Adrenal gland (tissue), 9 donors: ENCODE measurements at regions not wholly inside any gene's neighbourhood (a gene's known extent, or its start where the extent isn't known, plus 50 kb on each side); places are given as distances from the start of the nearest gene placed in this dataset.

Experiments used
- DNase-seq, 7 donors: peaks; one replicate each; pipeline ENCODE4 v3.0.0-alpha.2; 2019 to 2020
- H3K27ac ChIP-seq, 5 donors: fragments of 200-600 bp; sonication (generic) in 4 of 5; 1 replicate in 3 of 5; 2 replicates in 2 of 5; pipeline versions ENCODE4 v1.5.1 to v1.8.0; 2016 to 2020; ENCODE audit warnings: mild to moderate bottlenecking in 1 of 5
- H3K27me3 ChIP-seq: fragments of 200-600 bp; 2 replicates; pipeline ENCODE4 v1.8.0; 2021
- H3K36me3 ChIP-seq, 2 donors: fragments of 200-600 bp; replicated peaks in 1 of 2; 1 replicate in 1 of 2; 2 replicates in 1 of 2; pipeline versions ENCODE4 v1.5.1 to v1.8.0; 2018 to 2022
- H3K4me1 ChIP-seq, 2 donors: fragments of 200-600 bp; replicated peaks in 1 of 2; 1 replicate in 1 of 2; 2 replicates in 1 of 2; pipeline versions ENCODE4 v1.5.1 to v1.8.0; 2018 to 2021
- H3K4me3 ChIP-seq, 4 donors: fragments of 200-600 bp; sonication (generic) in 3 of 4; one replicate each; pipeline ENCODE4 v1.5.1; 2016 to 2018
- H3K9me3 ChIP-seq, 3 donors: fragments of 200-600 bp; sonication (generic) in 1 of 3; replicated peaks in 1 of 3; 1 replicate in 2 of 3; 2 replicates in 1 of 3; pipeline versions ENCODE4 v1.5.1 to v1.8.0; 2016 to 2021
- CTCF ChIP-seq, 6 experiments: fragments of 450-650 bp in 4 of 6; fragments of 200-600 bp in 2 of 6; sonication (generic) in 1 of 6; IDR thresholded peaks; 1 replicate in 5 of 6; 2 replicates in 1 of 6; pipeline versions ENCODE4 v1.5.1 to v1.8.0; 2016 to 2021; ENCODE audit warnings: antibody characterized with exemption in 6 of 6, mild to moderate bottlenecking in 2 of 6, moderate library complexity in 1 of 6
- POLR2A ChIP-seq, 2 donors: fragments of 450-650 bp; IDR thresholded peaks; one replicate each; pipeline ENCODE4 v1.6.1; 2017; ENCODE audit warnings: antibody characterized with exemption in 2 of 2, mild to moderate bottlenecking in 2 of 2, moderate library complexity in 1 of 2
- WGBS, 4 donors: extraction: QIAGEN DNeasy Blood & Tissue Kit in 2 of 4; methylation state at CpG; one replicate each; pipeline versions ENCODE4 v1.1.5 to v1.1.7; 2013 to 2017; 5-methylcytosine and 5-hydroxymethylcytosine counted together
- intact Hi-C, 2 donors: fragments of 100-400 bp; cut with DNase I; formaldehyde crosslinking; loops; one replicate each; pipeline versions ENCODE4 v1.14.1 to v1.15.0; 2022 to 2023
- donor health status: healthy with polysubstance abuse.
- donor health status: Bipolar disorder and iron deficiency.
- donor health status: DM: yes; HTN: yes; CAD: no.
- donor health status: DM: no; HTN: no; CAD: no.
- donor health status: DM: no; HTN: no; CAD: no.

GRCh38 chr3:7913283-7913682 is 588.3 kb upstream of the LMCD1 start:
- Histone ChIP-seq H3K27ac (no peak overlapping the region), H3K9me3 (no peaks in the 10 kb centered on the region), H3K36me3 (no peaks in the 10 kb centered on the region), H3K27me3 (no peaks in the 10 kb centered on the region), H3K4me1 (no peaks in the 10 kb centered on the region), H3K4me3 (no peak overlapping the region)
- intact Hi-C loops, result no loop called here
- TF ChIP-seq POLR2A (IDR thresholded peaks at IDR 0.05) (no peak), CTCF (IDR thresholded peaks at IDR 0.05) (no peak)
- 80 to 93% (median 85%) methylated on average over 1 of the region's 1 CpG for WGBS, 4 donors
- DNase-seq, result no peak

- Histone ChIP-seq H3K27me3 (no peaks in the 10 kb centered on the region), H3K36me3 (no peaks in the 10 kb centered on the region), H3K9me3 (no peaks in the 10 kb centered on the region), H3K4me1 (no peaks in the 10 kb centered on the region), H3K27ac (no peak overlapping the region), H3K4me3 (no peak overlapping the region)
- no peak for DNase-seq
- WGBS, 4 donors, result 77 to 81% (median 78%) methylated on average over 4 of the region's 4 CpGs
- intact Hi-C loops, result no loop called here
- no peak for TF ChIP-seq POLR2A (IDR thresholded peaks at IDR 0.05)
- no peak for TF ChIP-seq CTCF (IDR thresholded peaks at IDR 0.05)
Observed at GRCh38 chr3:7915356-7915755, 586.3 kb upstream of the LMCD1 start.

GRCh38 chr3:7917443-7918151 is 584.0 kb upstream of the LMCD1 start:
- H3K4me1 ChIP-seq, result no peaks in the 10 kb centered on the region
- H3K27me3 ChIP-seq, result no peaks in the 10 kb centered on the region
- H3K36me3 ChIP-seq, result no peaks in the 10 kb centered on the region
- H3K9me3 ChIP-seq, result no peaks in the 10 kb centered on the region
- TF ChIP-seq POLR2A (IDR thresholded peaks at IDR 0.05), result no peak
- TF ChIP-seq CTCF (IDR thresholded peaks at IDR 0.05), result no peak
- no peak overlapping the region for H3K4me3 ChIP-seq
- no peak for DNase-seq
- WGBS, 4 donors, result 80 to 87% (median 82%) methylated on average over 4 of the region's 4 CpGs
- H3K27ac ChIP-seq, result no peak overlapping the region
- intact Hi-C loops, result no loop called here

GRCh38 chr3:7920211-7920610 is 581.4 kb upstream of the LMCD1 start:
- Histone ChIP-seq H3K27ac (no peak overlapping the region), H3K9me3 (no peaks in the 10 kb centered on the region), H3K36me3 (no peaks in the 10 kb centered on the region), H3K4me1 (no peaks in the 10 kb centered on the region), H3K27me3 (no peaks in the 10 kb centered on the region), H3K4me3 (no peak overlapping the region)
- intact Hi-C loops, result no loop called here
- TF ChIP-seq CTCF (IDR thresholded peaks at IDR 0.05) (no peak), POLR2A (IDR thresholded peaks at IDR 0.05) (no peak)
- 66 to 71% (median 71%) methylated on average over 6 of the region's 6 CpGs for WGBS, 4 donors
- no peak for DNase-seq
